SK-N-SH (cell line): ENCODE measurements at regions not wholly inside any gene's neighbourhood (a gene's known extent, or its start where the extent isn't known, plus 50 kb on each side); places are given as distances from the start of the nearest gene placed in this dataset.

Source experiments
- CTCF ChIA-PET: fragments of 300-600, 350-600 bp; formaldehyde crosslinking; extraction: SDS; loops from one replicate; lab custom pipeline; 2021; lab: Yijun Ruan, JAX
- POLR2A ChIA-PET: fragments of 350-600 bp; sonication (Branson Sonifier 250); formaldehyde crosslinking; extraction: SDS; loops from one replicate; lab custom pipeline; 2020; ENCODE audit warnings: antibody characterized with exemption, inconsistent platforms; lab: Yijun Ruan, JAX
- DNase-seq: peaks from one replicate; pipeline ENCODE4 v3.0.0; 2012
- H2AFZ ChIP-seq: fragments of 200-600 bp; sonication (generic); 2 replicates; pipeline ENCODE4 v1.8.1; 2016; ENCODE audit warnings: antibody characterized with exemption, mild to moderate bottlenecking, low read depth
- H3F3A ChIP-seq: fragments of 200-600 bp; sonication (generic); replicated peaks from 2 replicates; pipeline ENCODE3; 2016; ENCODE audit warnings: antibody characterized with exemption, mild to moderate bottlenecking; ENCODE audit not compliant: insufficient read depth
- H3K27ac ChIP-seq, 2 experiments: fragments of 200-500 bp in 1 of 2; fragments of 200-600 bp in 1 of 2; sonication (Bioruptor generic) in 1 of 2; sonication (generic), shearing (Covaris generic) in 1 of 2; 2 replicates each; pipeline versions ENCODE4 v1.5.1 to v1.6.1; 2014 to 2016; ENCODE audit warnings: low read depth in 2 of 2, inconsistent platforms in 1 of 2, low read length in 1 of 2, mild to moderate bottlenecking in 1 of 2, mixed read lengths in 1 of 2
- H3K27me3 ChIP-seq: fragments of 200-600 bp; sonication (generic), shearing (Covaris generic); 2 replicates; pipeline ENCODE4 v1.6.1; 2016; ENCODE audit warnings: mixed run types; ENCODE audit not compliant: insufficient read depth
- H3K36me3 ChIP-seq, 2 experiments: fragments of 200-500 bp in 1 of 2; fragments of 200-600 bp in 1 of 2; sonication (Bioruptor generic) in 1 of 2; sonication (generic) in 1 of 2; replicated peaks in 1 of 2; 2 replicates each; pipeline versions ENCODE3 to v1.5.1; 2014 to 2016; ENCODE audit warnings: low read length in 1 of 2, mild to moderate bottlenecking in 1 of 2; ENCODE audit not compliant: insufficient read depth in 2 of 2, control insufficient read depth in 1 of 2
- H3K4me1 ChIP-seq, 2 experiments: fragments of 200-500 bp in 1 of 2; fragments of 200-600 bp in 1 of 2; sonication (Bioruptor generic) in 1 of 2; sonication (generic), shearing (Covaris generic) in 1 of 2; 2 replicates each; pipeline versions ENCODE4 v1.5.1 to v1.6.1; 2014 to 2016; ENCODE audit warnings: low read depth in 1 of 2, low read length in 1 of 2, mixed run types in 1 of 2; ENCODE audit not compliant: insufficient read depth in 2 of 2, control insufficient read depth in 1 of 2
- H3K4me2 ChIP-seq: fragments of 200-600 bp; sonication (generic), shearing (Covaris generic); 2 replicates; pipeline ENCODE4 v1.6.1; 2017; ENCODE audit warnings: mixed run types
- H3K4me3 ChIP-seq, 2 experiments: fragments of 200-500 bp in 1 of 2; fragments of 200-600 bp in 1 of 2; sonication (Bioruptor generic) in 1 of 2; sonication (generic), shearing (Covaris generic) in 1 of 2; 2 replicates each; pipeline versions ENCODE4 v1.5.1 to v1.8.1; 2014 to 2016; ENCODE audit warnings: low read depth in 2 of 2, inconsistent platforms in 1 of 2, low read length in 1 of 2, mild to moderate bottlenecking in 1 of 2, mixed read lengths in 1 of 2, moderate library complexity in 1 of 2
- H3K79me2 ChIP-seq: fragments of 200-600 bp; sonication (generic); 2 replicates; pipeline ENCODE4 v1.8.1; 2017; ENCODE audit warnings: mild to moderate bottlenecking; ENCODE audit not compliant: insufficient read depth
- H3K9ac ChIP-seq: fragments of 200-600 bp; sonication (generic); 2 replicates; pipeline ENCODE4 v1.6.1; 2017; ENCODE audit warnings: mixed run types
- H3K9me2 ChIP-seq: fragments of 200-600 bp; sonication (generic); 2 replicates; pipeline ENCODE4 v1.6.1; 2017; ENCODE audit warnings: mixed run types
- H3K9me3 ChIP-seq: fragments of 200-600 bp; sonication (generic); 2 replicates; pipeline ENCODE4 v1.6.1; 2017; ENCODE audit warnings: mixed run types, mild to moderate bottlenecking, moderate library complexity
- H4K20me1 ChIP-seq: fragments of 200-600 bp; sonication (generic); 2 replicates; pipeline ENCODE4 v1.6.1; 2017; ENCODE audit warnings: mild to moderate bottlenecking, mixed run types; ENCODE audit not compliant: insufficient read depth
- CHD2 ChIP-seq: fragments of 150-350 bp; IDR thresholded peaks from 2 replicates; pipeline ENCODE4 v1.6.1; 2018; ENCODE audit warnings: low read length; ENCODE audit not compliant: partially characterized antibody
- ELF1 ChIP-seq: IDR thresholded peaks from 2 replicates; pipeline ENCODE4 v1.4.0; 2012
- FOSL2 ChIP-seq: IDR thresholded peaks from 2 replicates; pipeline ENCODE4 v1.4.0; 2012; ENCODE audit warnings: low read depth, mild to moderate bottlenecking, moderate library complexity, borderline replicate concordance
- GABPA ChIP-seq: IDR thresholded peaks from 2 replicates; pipeline ENCODE4 v1.4.0; 2012; ENCODE audit warnings: low read depth, mild to moderate bottlenecking
- GATA2 ChIP-seq: sonication (generic); formaldehyde crosslinking; IDR thresholded peaks from 2 replicates; pipeline ENCODE4 v1.5.0; 2020; ENCODE audit warnings: mild to moderate bottlenecking, missing genetic modification reagents
- JUND ChIP-seq: IDR thresholded peaks from 2 replicates; pipeline ENCODE4 v1.4.0; 2012
- SIN3A ChIP-seq: IDR thresholded peaks from 2 replicates; pipeline ENCODE4 v1.6.1; 2012; ENCODE audit warnings: low read depth, mild to moderate bottlenecking, low read length, moderate library complexity, borderline replicate concordance
- SMC3 ChIP-seq: IDR thresholded peaks from 2 replicates; pipeline ENCODE4 v1.6.1; 2012; ENCODE audit warnings: low read depth, low read length, improper control_type of control experiment
- TCF12 ChIP-seq: IDR thresholded peaks from 2 replicates; pipeline ENCODE4 v1.4.0; 2012
- WGBS: methylation state at CpG from one replicate; pipeline ENCODE4 v1.1.6; 2017; ENCODE audit warnings: low lambda C conversion rate; 5-methylcytosine and 5-hydroxymethylcytosine counted together
- TF ChIP-seq, protein P1 (sequence below): fragments of 150-350 bp; IDR thresholded peaks from 2 replicates; pipeline ENCODE4 v1.6.1; 2017; ENCODE audit warnings: antibody characterized with exemption, low read length, low read depth, borderline replicate concordance
- TF ChIP-seq, protein P2 (sequence below): IDR thresholded peaks from 2 replicates; pipeline ENCODE4 v1.4.0; 2012; ENCODE audit warnings: low read depth, borderline replicate concordance
- TF ChIP-seq, protein P3 (sequence below): fragments of 150-350 bp; IDR thresholded peaks from 2 replicates; pipeline ENCODE4 v1.6.1; 2016; ENCODE audit warnings: mild to moderate bottlenecking, low read depth, low read length
- TF ChIP-seq, protein P4 (sequence below): IDR thresholded peaks from 2 replicates; pipeline ENCODE4 v1.4.0; 2012; ENCODE audit warnings: low read depth, borderline replicate concordance

DNA sequence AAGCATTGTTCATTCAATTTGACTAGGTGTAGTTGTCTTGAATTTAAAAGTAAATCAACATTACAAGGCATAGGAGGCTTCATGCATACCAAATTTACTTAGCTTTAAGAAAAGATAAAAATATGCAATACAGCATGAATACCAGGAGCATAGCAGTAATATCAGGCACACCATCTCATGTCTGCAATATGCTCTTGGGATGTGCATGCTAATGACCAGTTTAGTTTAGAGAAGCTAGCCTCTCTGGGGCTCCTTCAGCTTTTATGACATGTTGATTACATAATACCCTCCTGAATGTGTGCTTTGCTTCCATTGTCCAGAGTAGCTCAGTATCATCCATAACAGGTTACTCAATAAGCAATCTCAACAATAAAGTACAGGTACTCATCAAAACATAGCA is 497.2 kb downstream of the FLRT2 start:
- no peaks in the 10 kb centered on the region for H3K36me3 ChIP-seq
- H3K79me2 ChIP-seq: no peaks in the 10 kb centered on the region
- H3F3A ChIP-seq: no peaks in the 10 kb centered on the region
- no peak overlapping the region for H2AFZ ChIP-seq
- no peak overlapping the region for H3K9ac ChIP-seq
- H3K9me3 ChIP-seq: no peaks in the 10 kb centered on the region
- H3K27ac ChIP-seq: no peak overlapping the region
- ChIA-PET CTCF (interaction anchor here (1.2 to 1.3 kb wide), 2 partner anchors 9 to 12 kb away, joined by 3 to 7 read pairs; no protein-coding TSS in a partner anchor), POLR2A (no interaction called here)
- no peaks in the 10 kb centered on the region for H3K27me3 ChIP-seq
- DNase-seq: no peak
- TF ChIP-seq GABPA: no peak
- no peak for TF ChIP-seq TCF12
- TF ChIP-seq SMC3: no peak
- TF ChIP-seq CHD2: no peak
- TF ChIP-seq FOSL2: no peak
- TF ChIP-seq, protein P1, sequence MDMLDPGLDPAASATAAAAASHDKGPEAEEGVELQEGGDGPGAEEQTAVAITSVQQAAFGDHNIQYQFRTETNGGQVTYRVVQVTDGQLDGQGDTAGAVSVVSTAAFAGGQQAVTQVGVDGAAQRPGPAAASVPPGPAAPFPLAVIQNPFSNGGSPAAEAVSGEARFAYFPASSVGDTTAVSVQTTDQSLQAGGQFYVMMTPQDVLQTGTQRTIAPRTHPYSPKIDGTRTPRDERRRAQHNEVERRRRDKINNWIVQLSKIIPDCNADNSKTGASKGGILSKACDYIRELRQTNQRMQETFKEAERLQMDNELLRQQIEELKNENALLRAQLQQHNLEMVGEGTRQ: no peak
- no peak for TF ChIP-seq ELF1
- TF ChIP-seq JUND: no peak
- TF ChIP-seq, protein P2, sequence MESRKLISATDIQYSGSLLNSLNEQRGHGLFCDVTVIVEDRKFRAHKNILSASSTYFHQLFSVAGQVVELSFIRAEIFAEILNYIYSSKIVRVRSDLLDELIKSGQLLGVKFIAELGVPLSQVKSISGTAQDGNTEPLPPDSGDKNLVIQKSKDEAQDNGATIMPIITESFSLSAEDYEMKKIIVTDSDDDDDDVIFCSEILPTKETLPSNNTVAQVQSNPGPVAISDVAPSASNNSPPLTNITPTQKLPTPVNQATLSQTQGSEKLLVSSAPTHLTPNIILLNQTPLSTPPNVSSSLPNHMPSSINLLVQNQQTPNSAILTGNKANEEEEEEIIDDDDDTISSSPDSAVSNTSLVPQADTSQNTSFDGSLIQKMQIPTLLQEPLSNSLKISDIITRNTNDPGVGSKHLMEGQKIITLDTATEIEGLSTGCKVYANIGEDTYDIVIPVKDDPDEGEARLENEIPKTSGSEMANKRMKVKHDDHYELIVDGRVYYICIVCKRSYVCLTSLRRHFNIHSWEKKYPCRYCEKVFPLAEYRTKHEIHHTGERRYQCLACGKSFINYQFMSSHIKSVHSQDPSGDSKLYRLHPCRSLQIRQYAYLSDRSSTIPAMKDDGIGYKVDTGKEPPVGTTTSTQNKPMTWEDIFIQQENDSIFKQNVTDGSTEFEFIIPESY: no peak
- TF ChIP-seq, protein P3, sequence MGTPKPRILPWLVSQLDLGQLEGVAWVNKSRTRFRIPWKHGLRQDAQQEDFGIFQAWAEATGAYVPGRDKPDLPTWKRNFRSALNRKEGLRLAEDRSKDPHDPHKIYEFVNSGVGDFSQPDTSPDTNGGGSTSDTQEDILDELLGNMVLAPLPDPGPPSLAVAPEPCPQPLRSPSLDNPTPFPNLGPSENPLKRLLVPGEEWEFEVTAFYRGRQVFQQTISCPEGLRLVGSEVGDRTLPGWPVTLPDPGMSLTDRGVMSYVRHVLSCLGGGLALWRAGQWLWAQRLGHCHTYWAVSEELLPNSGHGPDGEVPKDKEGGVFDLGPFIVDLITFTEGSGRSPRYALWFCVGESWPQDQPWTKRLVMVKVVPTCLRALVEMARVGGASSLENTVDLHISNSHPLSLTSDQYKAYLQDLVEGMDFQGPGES: no peak
- TF ChIP-seq, protein P4, sequence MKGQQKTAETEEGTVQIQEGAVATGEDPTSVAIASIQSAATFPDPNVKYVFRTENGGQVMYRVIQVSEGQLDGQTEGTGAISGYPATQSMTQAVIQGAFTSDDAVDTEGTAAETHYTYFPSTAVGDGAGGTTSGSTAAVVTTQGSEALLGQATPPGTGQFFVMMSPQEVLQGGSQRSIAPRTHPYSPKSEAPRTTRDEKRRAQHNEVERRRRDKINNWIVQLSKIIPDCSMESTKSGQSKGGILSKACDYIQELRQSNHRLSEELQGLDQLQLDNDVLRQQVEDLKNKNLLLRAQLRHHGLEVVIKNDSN: no peak
- no peak for TF ChIP-seq GATA2
- no peaks in the 10 kb centered on the region for H3K9me2 ChIP-seq
- no peak overlapping the region for H3K4me3 ChIP-seq
- no peaks in the 10 kb centered on the region for H3K4me1 ChIP-seq
- H3K4me2 ChIP-seq: no peak overlapping the region
- no peaks in the 10 kb centered on the region for H4K20me1 ChIP-seq

DNA sequence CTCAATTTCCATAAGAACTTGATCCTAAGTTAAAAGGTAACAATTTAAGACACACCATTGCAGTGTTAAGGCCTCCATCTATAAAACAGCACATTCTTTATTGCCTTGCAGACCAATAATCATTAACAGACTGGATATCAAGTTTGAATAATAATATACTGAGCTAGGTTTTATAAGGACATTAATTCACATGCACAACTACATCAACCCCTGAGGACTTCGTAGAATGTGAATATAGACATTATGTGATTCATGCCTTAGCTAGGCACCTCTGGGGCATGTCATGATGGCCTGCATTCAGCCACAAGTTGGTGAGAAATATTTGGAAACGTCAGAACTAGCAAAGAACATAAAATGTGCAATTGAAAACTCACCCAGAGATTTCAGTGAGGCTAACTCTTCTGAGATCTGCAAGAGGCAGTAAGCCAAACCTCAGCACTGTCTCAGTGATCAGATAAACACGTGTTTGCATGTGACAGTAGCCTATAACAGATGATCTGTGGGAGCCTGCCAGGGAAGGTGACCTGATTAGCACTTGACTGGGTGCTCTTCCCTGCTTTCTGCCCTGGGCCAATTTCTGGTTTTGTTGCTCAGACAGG is 492.2 kb downstream of the FLRT2 start:
- Histone ChIP-seq H3K4me2 (no peak overlapping the region), H3K79me2 (no peaks in the 10 kb centered on the region), H3K9me3 (no peaks in the 10 kb centered on the region), H3K4me1 (no peaks in the 10 kb centered on the region), H3K27me3 (no peaks in the 10 kb centered on the region), H4K20me1 (no peaks in the 10 kb centered on the region), H3K27ac (no peak overlapping the region), H3K9ac (no peak overlapping the region)
- ChIA-PET CTCF (no interaction called here), POLR2A (no interaction called here)
- DNase-seq: no peak
- 4% methylated on average over 3 of the region's 3 CpGs for WGBS
- no peak for TF ChIP-seq SIN3A
- TF ChIP-seq, all 33 proteins: peak for 0
- Histone ChIP-seq H3K9me2 (no peaks in the 10 kb centered on the region), H2AFZ (no peak overlapping the region), H3K36me3 (no peaks in the 10 kb centered on the region), H3F3A (no peaks in the 10 kb centered on the region), H3K4me3 (no peak overlapping the region)
